K562 (cell line): ENCODE measurements at regions not wholly inside any gene's neighbourhood (a gene's known extent, or its start where the extent isn't known, plus 50 kb on each side); places are given as distances from the start of the nearest gene placed in this dataset.

ENCODE experiments used
- ATAC-seq: fragments of 200-7000 bp; cut with Tn5 transposase; 3 replicates; pipeline ENCODE4 v1.9.1; 2020; ENCODE audit warnings: moderate library complexity
- BruUV-seq: library from RNA; stranded (reverse); fragments of 400-500 nt; replicated peaks from 2 replicates; lab custom pipeline; 2021; lab: Mats Ljungman, UMichigan
- CTCF ChIA-PET: fragments of 300-600 bp; formaldehyde crosslinking; extraction: SDS; loops from one replicate; lab custom pipeline; 2021; ENCODE audit warnings: low intra/inter-chr PET ratio; lab: Yijun Ruan, JAX
- POLR2A ChIA-PET: fragments of 300-600, 350-650 bp; sonication (Branson Sonifier 250); formaldehyde crosslinking; extraction: SDS; loops from one replicate; lab custom pipeline; 2021; ENCODE audit warnings: antibody characterized with exemption, inconsistent platforms; lab: Yijun Ruan, JAX
- DNase-seq, 4 experiments: peaks; one replicate each; pipeline versions ENCODE4 v3.0.0 to v3.0.0-alpha.2; 2011 to 2018; ENCODE audit warnings: low spot score in 3 of 4, mixed read lengths in 3 of 4; ENCODE audit errors: extremely low read depth in 1 of 4
- FAIRE-seq: peaks from 2 replicates; lab custom pipeline; 2011; peaks lifted over from hg19 to GRCh38; lab: Jason Lieb, UNC
- H2AFZ ChIP-seq: 2 replicates; pipeline ENCODE4 v1.6.0; 2011; ENCODE audit warnings: low read depth, low read length, control low read depth, inconsistent platforms
- H3K27ac ChIP-seq: fragments of 200-600 bp; 3 replicates; pipeline ENCODE4 v1.8.0; 2011; ENCODE audit warnings: low read depth, mild to moderate bottlenecking, control low read depth, inconsistent platforms, low read length, moderate library complexity, mixed read lengths; ENCODE audit errors: extremely low read depth
- H3K27me3 ChIP-seq, 2 experiments: fragments of 300-600 bp in 1 of 2; 2 replicates in 1 of 2; 3 replicates in 1 of 2; pipeline versions ENCODE4 v1.6.0 to v1.8.0; 2011; ENCODE audit warnings: inconsistent platforms in 2 of 2, low read length in 2 of 2, mild to moderate bottlenecking in 1 of 2, mixed read lengths in 1 of 2, moderate library complexity in 1 of 2; ENCODE audit not compliant: control insufficient read depth in 2 of 2, insufficient read depth in 2 of 2
- H3K36me3 ChIP-seq: fragments of 300-600 bp; 3 replicates; pipeline ENCODE4 v1.8.0; 2011; ENCODE audit warnings: mild to moderate bottlenecking, low read length, inconsistent platforms; ENCODE audit not compliant: control insufficient read depth, insufficient read depth
- H3K4me1 ChIP-seq, 2 experiments: fragments of 200-600 bp in 1 of 2; replicated peaks in 1 of 2; 2 replicates in 1 of 2; 3 replicates in 1 of 2; pipeline versions ENCODE4 v1.5.1 to v1.8.0; 2011; ENCODE audit warnings: inconsistent platforms in 2 of 2, low read length in 2 of 2, mild to moderate bottlenecking in 1 of 2, mixed read lengths in 1 of 2, moderate library complexity in 1 of 2; ENCODE audit not compliant: control insufficient read depth in 2 of 2, insufficient read depth in 2 of 2
- H3K4me2 ChIP-seq: 2 replicates; pipeline ENCODE4 v1.6.1; 2011; ENCODE audit warnings: low read length, control low read depth, inconsistent platforms, mixed read lengths; ENCODE audit not compliant: insufficient read depth
- H3K4me3 ChIP-seq: fragments of 200-600 bp; sonication (generic), shearing (Covaris generic); 2 replicates; pipeline ENCODE4 v1.5.1; 2016; ENCODE audit warnings: control low read depth, inconsistent platforms
- H3K79me2 ChIP-seq: fragments of 200-600 bp; 3 replicates; pipeline ENCODE4 v1.8.0; 2011; ENCODE audit warnings: low read length, inconsistent platforms; ENCODE audit not compliant: control insufficient read depth, insufficient read depth
- H3K9ac ChIP-seq, 2 experiments: 2 replicates each; pipeline versions ENCODE4 v1.6.0 to v1.6.1; 2011; ENCODE audit warnings: low read depth in 2 of 2, low read length in 2 of 2, control low read depth in 1 of 2, inconsistent platforms in 1 of 2, mild to moderate bottlenecking in 1 of 2, mixed read lengths in 1 of 2; ENCODE audit not compliant: insufficient read depth in 1 of 2
- H3K9me1 ChIP-seq: one replicate; pipeline ENCODE4 v1.6.0; 2011; ENCODE audit warnings: inconsistent platforms, mild to moderate bottlenecking, low read length, moderate library complexity; ENCODE audit not compliant: control insufficient read depth, insufficient read depth
- H3K9me3 ChIP-seq: replicated peaks from 2 replicates; pipeline ENCODE4 v1.5.1; 2011; ENCODE audit warnings: low read depth, low read length, inconsistent platforms; ENCODE audit not compliant: control insufficient read depth, insufficient read depth
- H4K20me1 ChIP-seq: replicated peaks from 2 replicates; pipeline ENCODE4 v1.6.1; 2011; ENCODE audit warnings: low read length, inconsistent platforms, mixed read lengths; ENCODE audit not compliant: control insufficient read depth, insufficient read depth
- CCAR2 ChIP-seq: fragments of 200-400 bp; formaldehyde crosslinking; IDR thresholded peaks from 2 replicates; pipeline ENCODE4 v1.6.1; 2017; ENCODE audit warnings: mild to moderate bottlenecking, low read depth, low read length
- DMBX1 ChIP-seq: fragments of 250-450 bp; sonication (Bioruptor Pico); IDR thresholded peaks from 2 replicates; pipeline ENCODE4 v1.8.0; 2022; ENCODE audit warnings: inconsistent platforms, mild to moderate bottlenecking, moderate library complexity, borderline replicate concordance
- IFI16 ChIP-seq: fragments of 250-450 bp; sonication (Bioruptor Pico); IDR thresholded peaks from 2 replicates; pipeline ENCODE4 v2.1.2; 2022; ENCODE audit warnings: mild to moderate bottlenecking, inconsistent platforms
- MECOM ChIP-seq: fragments of 250-450 bp; sonication (Bioruptor Pico); IDR thresholded peaks from 2 replicates; pipeline ENCODE4 v1.8.0; 2022; ENCODE audit warnings: inconsistent platforms
- MXI1 ChIP-seq: IDR thresholded peaks from 2 replicates; pipeline ENCODE4 v1.6.1; 2011; ENCODE audit warnings: low read depth, mild to moderate bottlenecking, improper control_type of control experiment, low read length
- POLR2H ChIP-seq: IDR thresholded peaks from 2 replicates; pipeline ENCODE4 v1.6.1; 2016; ENCODE audit warnings: missing genetic modification characterization, low read depth, mild to moderate bottlenecking, control low read depth, missing compliant biosample characterization, moderate library complexity
- SNIP1 ChIP-seq: fragments of 450-650 bp; IDR thresholded peaks from 2 replicates; pipeline ENCODE4 v1.7.1; 2017; ENCODE audit warnings: low read depth, mild to moderate bottlenecking
- TAL1 ChIP-seq: fragments of 450-650 bp; IDR thresholded peaks from 2 replicates; pipeline ENCODE4 v1.6.1; 2016; ENCODE audit warnings: mild to moderate bottlenecking
- TSC22D4 ChIP-seq: fragments of 450-650 bp; IDR thresholded peaks from 2 replicates; pipeline ENCODE4 v1.6.1; 2016; ENCODE audit warnings: missing genetic modification characterization, missing biosample characterization, control low read depth
- WGBS: fragments of 100-300 bp; shearing (Covaris generic); methylation state at CpG from one replicate; pipeline ENCODE4 v1.1.6; 2016; ENCODE audit warnings: low coverage, mixed read lengths; ENCODE audit not compliant: insufficient coverage; ENCODE audit errors: missing lambda C conversion rate; 5-methylcytosine and 5-hydroxymethylcytosine counted together
- in situ Hi-C: fragments of 300-500 bp; cut with MboI; formaldehyde crosslinking; loops from 4 replicates; pipeline ENCODE4 v1.15.0; 2018; ENCODE audit warnings: inconsistent platforms, mixed read lengths
- intact Hi-C: fragments of 100-400 bp; cut with micrococcal nuclease; formaldehyde crosslinking; loops from 2 replicates; pipeline ENCODE4 v1.14.2; 2022
- TF ChIP-seq, protein P1 (sequence below): fragments of 250-450 bp; sonication (Bioruptor Pico); IDR thresholded peaks from 2 replicates; pipeline ENCODE4 v1.9.0; 2021; ENCODE audit warnings: mild to moderate bottlenecking

DNA sequence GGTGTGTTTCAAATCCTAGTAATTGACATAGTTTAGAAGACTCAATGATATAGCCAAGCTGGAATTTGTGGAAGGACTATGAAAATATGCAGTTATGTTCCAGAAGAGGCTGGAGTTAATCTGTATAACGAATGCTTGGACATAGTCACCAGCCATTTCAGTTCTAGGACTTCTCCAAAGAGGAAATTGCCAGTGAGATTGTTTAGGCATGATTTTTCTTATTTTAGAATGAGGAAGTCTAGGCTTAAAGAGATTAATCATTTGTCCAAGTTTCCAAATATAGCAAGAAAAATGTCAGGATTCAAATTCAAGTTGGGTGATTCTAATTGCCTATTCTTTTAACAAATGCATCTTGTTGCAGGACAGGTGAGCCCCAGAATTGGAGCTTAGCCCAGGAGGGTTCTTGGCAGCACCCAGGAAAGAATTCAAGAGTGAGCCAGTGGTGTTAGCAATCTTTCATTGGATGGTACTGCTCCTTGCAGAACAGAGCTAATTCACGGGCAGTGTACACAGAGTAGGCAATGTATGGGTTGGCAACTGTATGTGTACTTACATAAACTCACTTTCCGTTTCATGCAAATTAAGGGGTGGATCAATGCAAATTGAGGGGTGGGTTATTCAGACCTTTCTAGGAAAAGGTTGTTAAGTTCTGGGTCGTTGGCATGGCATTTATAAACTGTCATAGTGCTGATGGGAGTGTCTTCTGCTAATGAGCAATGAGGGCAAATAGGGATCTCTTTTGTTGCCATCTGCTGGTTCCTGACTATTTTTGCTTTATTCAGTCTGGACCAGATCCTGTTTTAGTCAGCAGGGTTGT lies 763.1 kb upstream of the SLITRK1 start:
- no peak for TF ChIP-seq CCAR2
- TF ChIP-seq TSC22D4 (tag), result no peak
- TF ChIP-seq MXI1, result no peak
- TF ChIP-seq SNIP1, result no peak
- TF ChIP-seq, protein P1, sequence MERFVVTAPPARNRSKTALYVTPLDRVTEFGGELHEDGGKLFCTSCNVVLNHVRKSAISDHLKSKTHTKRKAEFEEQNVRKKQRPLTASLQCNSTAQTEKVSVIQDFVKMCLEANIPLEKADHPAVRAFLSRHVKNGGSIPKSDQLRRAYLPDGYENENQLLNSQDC (CRISPR knock-in tag), result no peak
- TF ChIP-seq DMBX1 (CRISPR knock-in tag), result no peak
- no peak for TF ChIP-seq TAL1
- no peak for TF ChIP-seq IFI16 (CRISPR knock-in tag)
- no peak for TF ChIP-seq MECOM
- TF ChIP-seq POLR2H (tag), result no peak
- no peak overlapping the region for H3K27ac ChIP-seq
- CTCF ChIA-PET, result no interaction called here
- H3K36me3 ChIP-seq, result no peaks in the 10 kb centered on the region
- intact Hi-C loops, result no loop called here
- no peak for FAIRE-seq
- in situ Hi-C loops, result no loop called here
- no peaks in the 10 kb centered on the region for H3K79me2 ChIP-seq
- DNase-seq, result no peak
- no peaks in the 10 kb centered on the region for H3K9me1 ChIP-seq
- ATAC-seq, result no peak
- BruUV-seq, result no TSS peak
- H3K9me3 ChIP-seq, result no peaks in the 10 kb centered on the region
- 0% methylated on average over 4 of the region's 4 CpGs for WGBS
- no peak overlapping the region for H3K9ac ChIP-seq
- POLR2A ChIA-PET, result no interaction called here
- no peak overlapping the region for H3K4me2 ChIP-seq
- no peaks in the 10 kb centered on the region for H4K20me1 ChIP-seq
- H3K4me1 ChIP-seq, result no peaks in the 10 kb centered on the region
- no peak overlapping the region for H2AFZ ChIP-seq
- H3K27me3 ChIP-seq, result no peaks in the 10 kb centered on the region
- H3K4me3 ChIP-seq, result no peak overlapping the region
